Panc1 (cell line): ENCODE measurements at regions not wholly inside any gene's neighbourhood (a gene's known extent, or its start where the extent isn't known, plus 50 kb on each side); places are given as distances from the start of the nearest gene placed in this dataset.

Experiments used
- ATAC-seq: fragments of 200-7000 bp; cut with Tn5 transposase; 2 replicates; pipeline ENCODE4 v1.9.1; 2020; ENCODE audit warnings: mild to moderate bottlenecking, moderate library complexity
- BruUV-seq: library from RNA; stranded (reverse); fragments of 400-500 nt; replicated peaks from 2 replicates; lab custom pipeline; 2021; lab: Mats Ljungman, UMichigan
- CTCF ChIA-PET: fragments of 300-600 bp; sonication (Branson Sonifier 250); formaldehyde crosslinking; loops from one replicate; lab custom pipeline; 2022; ENCODE audit warnings: antibody characterized with exemption; lab: Charles Lee
- POLR2A ChIA-PET: fragments of 300-600 bp; sonication (Branson Sonifier 250); formaldehyde crosslinking; loops from one replicate; lab custom pipeline; 2022; ENCODE audit warnings: antibody characterized with exemption; lab: Charles Lee
- DNase-seq: peaks from one replicate; pipeline ENCODE4 v3.0.0-alpha.2; 2010; ENCODE audit warnings: low read depth, low spot score
- H3K27ac ChIP-seq: 2 replicates; pipeline ENCODE4 v1.5.1; 2011; ENCODE audit warnings: mild to moderate bottlenecking, low read length, inconsistent platforms
- H3K27me3 ChIP-seq: fragments of 200-500 bp; sonication (Bioruptor generic); 2 replicates; pipeline ENCODE4 v1.6.0; 2014; ENCODE audit warnings: low read length, inconsistent platforms; ENCODE audit not compliant: control insufficient read depth, insufficient read depth
- H3K36me3 ChIP-seq: fragments of 200-500 bp; sonication (Bioruptor generic); 2 replicates; pipeline ENCODE4 v1.5.1; 2014; ENCODE audit warnings: inconsistent platforms, mild to moderate bottlenecking, low read length, moderate library complexity; ENCODE audit not compliant: control insufficient read depth, insufficient read depth
- H3K4me1 ChIP-seq: 2 replicates; pipeline ENCODE4 v1.5.1; 2011; ENCODE audit warnings: inconsistent platforms, mild to moderate bottlenecking, low read length, moderate library complexity; ENCODE audit not compliant: control insufficient read depth, insufficient read depth
- H3K4me3 ChIP-seq, 2 experiments: 2 replicates each; pipeline ENCODE4 v1.5.1; 2011 to 2012; ENCODE audit warnings: low read depth in 2 of 2, low read length in 2 of 2, mild to moderate bottlenecking in 2 of 2, inconsistent platforms in 1 of 2, moderate library complexity in 1 of 2
- H3K9me3 ChIP-seq: fragments of 200-500 bp; sonication (Bioruptor generic); 2 replicates; pipeline ENCODE4 v1.5.1; 2014; ENCODE audit warnings: low read depth, mild to moderate bottlenecking, inconsistent platforms, low read length, moderate library complexity; ENCODE audit not compliant: control insufficient read depth, insufficient read depth
- CTCF ChIP-seq: fragments of 450-650 bp; IDR thresholded peaks from 2 replicates; pipeline ENCODE4 v1.5.1; 2017; ENCODE audit warnings: mild to moderate bottlenecking
- POLR2AphosphoS5 ChIP-seq: IDR thresholded peaks from 2 replicates; pipeline ENCODE4 v1.6.1; 2012; ENCODE audit warnings: mild to moderate bottlenecking, low read depth, low read length, moderate library complexity
- REST ChIP-seq, 2 experiments: IDR thresholded peaks; 2 replicates each; pipeline ENCODE4 v1.6.1; 2011 to 2012; ENCODE audit warnings: low read depth in 2 of 2, control low read depth in 1 of 2, low read length in 1 of 2, mild to moderate bottlenecking in 1 of 2, moderate library complexity in 1 of 2; ENCODE audit not compliant: insufficient read depth in 1 of 2
- SIN3A ChIP-seq: IDR thresholded peaks from 2 replicates; pipeline ENCODE4 v1.6.1; 2012; ENCODE audit warnings: low read depth, mild to moderate bottlenecking, low read length, moderate library complexity, borderline replicate concordance; ENCODE audit not compliant: insufficient read depth
- TCF7L2 ChIP-seq: IDR thresholded peaks from 2 replicates; pipeline ENCODE4 v1.6.1; 2011; ENCODE audit warnings: mild to moderate bottlenecking, low read depth, low read length, inconsistent platforms
- in situ Hi-C: cut with HindIII; loops from 2 replicates; pipeline ENCODE4 v1.10.0; 2016; ENCODE audit warnings: low sequenced_read_pairs, low pct_unique_long_range_greater_than_20kb
- intact Hi-C: fragments of 100-400 bp; cut with micrococcal nuclease; formaldehyde crosslinking; loops from one replicate; pipeline ENCODE4 v1.10.0; 2022; ENCODE audit not compliant: unreplicated experiment

GRCh38 chr6:25008707-25009392 lies 73.1 kb upstream of the RIPOR2 start:
- TF ChIP-seq TCF7L2 = no peak
- TF ChIP-seq CTCF = no peak
- TF ChIP-seq SIN3A = no peak
- TF ChIP-seq POLR2AphosphoS5 = no peak
- TF ChIP-seq REST (IDR thresholded peaks at IDR 0.05; ENCODE audit: insufficient read depth in 1 of 2, low read depth in 2 of 2, low read length in 1 of 2) = no peak
- POLR2A ChIA-PET = no interaction called here
- Histone ChIP-seq H3K4me1 (no peaks in the 10 kb centered on the region), H3K36me3 (no peaks in the 10 kb centered on the region), H3K4me3 (no peak overlapping the region), H3K27ac (no peak overlapping the region), H3K27me3 (peaks cover 8% of the 10 kb centered on the region), H3K9me3 (no peaks in the 10 kb centered on the region)
- in situ Hi-C loops (no loop called here), intact Hi-C loops (no loop called here)
- CTCF ChIA-PET = no interaction called here
- DNase-seq (no peak), ATAC-seq (no peak)
- no TSS peak for BruUV-seq

- H3K36me3 ChIP-seq = no peaks in the 10 kb centered on the region
- ChIA-PET CTCF (no interaction called here), POLR2A (no interaction called here)
- ATAC-seq (no peak), DNase-seq (no peak)
- in situ Hi-C loops (no loop called here), intact Hi-C loops (no loop called here)
- no peak for TF ChIP-seq TCF7L2
- TF ChIP-seq SIN3A = no peak
- TF ChIP-seq REST (IDR thresholded peaks at IDR 0.05; ENCODE audit: insufficient read depth in 1 of 2, low read depth in 2 of 2, low read length in 1 of 2) = no peak
- no peak for TF ChIP-seq CTCF
- TF ChIP-seq POLR2AphosphoS5 = no peak
- peaks cover 10% of the 10 kb centered on the region for H3K27me3 ChIP-seq
- BruUV-seq = no TSS peak
- no peak overlapping the region for H3K27ac ChIP-seq
- H3K9me3 ChIP-seq = no peaks in the 10 kb centered on the region
- H3K4me1 ChIP-seq = no peaks in the 10 kb centered on the region
- no peak overlapping the region for H3K4me3 ChIP-seq
Observed at GRCh38 chr6:25009393-25009710, 73.6 kb upstream of the RIPOR2 start.
